ENCODE measurements at regions not wholly inside any gene's neighbourhood (a gene's known extent, or its start where the extent isn't known, plus 50 kb on each side); places are given as distances from the start of the nearest gene placed in this dataset.

- H3K9me3 ChIP-seq (ENCODE audit: insufficient read depth, low read depth, low read length), result no peaks in the 10 kb centered on the region
- peaks cover under 1% of the 10 kb centered on the region for H3K4me1 ChIP-seq (ENCODE audit: insufficient read depth, low read length, poor library complexity, severe bottlenecking)
- H2AFZ ChIP-seq (ENCODE audit: low read length), result peak overlapping the region; percentile 56; the same call in 1 of the 2 replicates
- H4K20me1 ChIP-seq (ENCODE audit: insufficient read depth, low read length, poor library complexity, severe bottlenecking), result no peaks in the 10 kb centered on the region
- H3K9me2 ChIP-seq (replicated peaks; ENCODE audit: low read depth, low read length), result no peaks in the 10 kb centered on the region
- no peak overlapping the region for H3K4me2 ChIP-seq (ENCODE audit: low read depth, low read length, poor library complexity, severe bottlenecking)
- H3K9ac ChIP-seq (ENCODE audit: low read depth, low read length, poor library complexity, severe bottlenecking), result no peak overlapping the region
- H3K79me2 ChIP-seq (ENCODE audit: insufficient read depth, low read length), result no peaks in the 10 kb centered on the region
- no peaks in the 10 kb centered on the region for H3F3A ChIP-seq (ENCODE audit: low read depth)
- H3K36me3 ChIP-seq (ENCODE audit: insufficient read depth, low read length), result no peaks in the 10 kb centered on the region
- H3K4me3 ChIP-seq (ENCODE audit: low read length, poor library complexity, severe bottlenecking), result no peak overlapping the region
- no peak for TF ChIP-seq EZH2phosphoT487 (IDR thresholded peaks at IDR 0.05; ENCODE audit: borderline replicate concordance)
- no peak for TF ChIP-seq CTCF (conservative IDR thresholded peaks at IDR 0.05; ENCODE audit: low read length)
- H3K27me3 ChIP-seq (ENCODE audit: insufficient read depth, low read length, poor library complexity, severe bottlenecking), result no peaks in the 10 kb centered on the region
Observed at GRCh38 chr2:155309483-155309882, 611.0 kb downstream of the KCNJ3 start.

- no peaks in the 10 kb centered on the region for H3K36me3 ChIP-seq (ENCODE audit: insufficient read depth, low read length)
- no peaks in the 10 kb centered on the region for H3K9me3 ChIP-seq (ENCODE audit: insufficient read depth, low read depth, low read length)
- TF ChIP-seq CTCF (conservative IDR thresholded peaks at IDR 0.05; ENCODE audit: low read length) (no peak), EZH2phosphoT487 (IDR thresholded peaks at IDR 0.05; ENCODE audit: borderline replicate concordance) (no peak)
- H2AFZ ChIP-seq (ENCODE audit: low read length), result peak overlapping the region; percentile 82
- H3K9me2 ChIP-seq (replicated peaks; ENCODE audit: low read depth, low read length), result no peaks in the 10 kb centered on the region
- H3K4me2 ChIP-seq (ENCODE audit: low read depth, low read length, poor library complexity, severe bottlenecking), result no peak overlapping the region
- no peaks in the 10 kb centered on the region for H3K27me3 ChIP-seq (ENCODE audit: insufficient read depth, low read length, poor library complexity, severe bottlenecking)
- H3K4me3 ChIP-seq (ENCODE audit: low read length, poor library complexity, severe bottlenecking), result no peak overlapping the region
- H4K20me1 ChIP-seq (ENCODE audit: insufficient read depth, low read length, poor library complexity, severe bottlenecking), result no peaks in the 10 kb centered on the region
- H3F3A ChIP-seq (ENCODE audit: low read depth), result no peaks in the 10 kb centered on the region
- H3K79me2 ChIP-seq (ENCODE audit: insufficient read depth, low read length), result no peaks in the 10 kb centered on the region
- peaks cover 10% of the 10 kb centered on the region for H3K4me1 ChIP-seq (ENCODE audit: insufficient read depth, low read length, poor library complexity, severe bottlenecking)
- no peak overlapping the region for H3K9ac ChIP-seq (ENCODE audit: low read depth, low read length, poor library complexity, severe bottlenecking)
Observed at GRCh38 chr2:155308367-155309009, 610.0 kb downstream of the KCNJ3 start.

GRCh38 chr2:155301221-155301620 is 602.7 kb downstream of the KCNJ3 start:
- no peaks in the 10 kb centered on the region for H3K9me2 ChIP-seq (replicated peaks; ENCODE audit: low read depth, low read length)
- no peak overlapping the region for H3K9ac ChIP-seq (ENCODE audit: low read depth, low read length, poor library complexity, severe bottlenecking)
- no peak overlapping the region for H3K4me3 ChIP-seq (ENCODE audit: low read length, poor library complexity, severe bottlenecking)
- no peak overlapping the region for H2AFZ ChIP-seq (ENCODE audit: low read length)
- peaks cover 19% of the 10 kb centered on the region for H3K4me1 ChIP-seq (ENCODE audit: insufficient read depth, low read length, poor library complexity, severe bottlenecking)
- TF ChIP-seq EZH2phosphoT487 (IDR thresholded peaks at IDR 0.05; ENCODE audit: borderline replicate concordance), result no peak
- no peak for TF ChIP-seq CTCF (conservative IDR thresholded peaks at IDR 0.05; ENCODE audit: low read length)
- H3K9me3 ChIP-seq (ENCODE audit: insufficient read depth, low read depth, low read length), result no peaks in the 10 kb centered on the region
- no peaks in the 10 kb centered on the region for H3F3A ChIP-seq (ENCODE audit: low read depth)
- no peaks in the 10 kb centered on the region for H3K27me3 ChIP-seq (ENCODE audit: insufficient read depth, low read length, poor library complexity, severe bottlenecking)
- H3K79me2 ChIP-seq (ENCODE audit: insufficient read depth, low read length), result no peaks in the 10 kb centered on the region
- no peaks in the 10 kb centered on the region for H3K36me3 ChIP-seq (ENCODE audit: insufficient read depth, low read length)
- H4K20me1 ChIP-seq (ENCODE audit: insufficient read depth, low read length, poor library complexity, severe bottlenecking), result no peaks in the 10 kb centered on the region
- H3K4me2 ChIP-seq (ENCODE audit: low read depth, low read length, poor library complexity, severe bottlenecking), result no peak overlapping the region
